ENCODE measurements at regions not wholly inside any gene's neighbourhood (a gene's known extent, or its start where the extent isn't known, plus 50 kb on each side); places are given as distances from the start of the nearest gene placed in this dataset.

GRCh38 chr13:95477187-95477586 is 75.3 kb upstream of the CLDN10 start:
- Histone ChIP-seq H3K9ac (ENCODE audit: low read length in 2 of 2) (no peak overlapping the region), H3K4me3 (ENCODE audit: low read length in 2 of 2) (no peak overlapping the region), H3K27ac (ENCODE audit: low read length) (no peak overlapping the region), H3K9me3 (ENCODE audit: control insufficient read depth in 2 of 2, low read length in 2 of 2) (no peaks in the 10 kb centered on the region), H3K36me3 (ENCODE audit: control insufficient read depth in 2 of 2, insufficient read depth in 2 of 2, low read length in 2 of 2) (no peaks in the 10 kb centered on the region), H3K4me1 (ENCODE audit: control insufficient read depth, insufficient read depth, low read length) (peaks cover 5% of the 10 kb centered on the region), H3K27me3 (ENCODE audit: control insufficient read depth in 1 of 2, insufficient read depth in 2 of 2, low read length in 2 of 2) (no peaks in the 10 kb centered on the region)

- Histone ChIP-seq H3K36me3 (ENCODE audit: control insufficient read depth in 2 of 2, insufficient read depth in 2 of 2, low read length in 2 of 2) (no peaks in the 10 kb centered on the region), H3K4me3 (ENCODE audit: low read length in 2 of 2) (no peak overlapping the region), H3K9me3 (ENCODE audit: control insufficient read depth in 2 of 2, low read length in 2 of 2) (no peaks in the 10 kb centered on the region), H3K27ac (ENCODE audit: low read length) (no peak overlapping the region), H3K9ac (ENCODE audit: low read length in 2 of 2) (no peak overlapping the region), H3K27me3 (ENCODE audit: control insufficient read depth in 1 of 2, insufficient read depth in 2 of 2, low read length in 2 of 2) (no peaks in the 10 kb centered on the region), H3K4me1 (ENCODE audit: control insufficient read depth, insufficient read depth, low read length) (peaks cover 5% of the 10 kb centered on the region)
Observed at GRCh38 chr13:95479731-95480130, 72.8 kb upstream of the CLDN10 start.

GRCh38 chr13:95480131-95480545 is 72.4 kb upstream of the CLDN10 start:
- no peaks in the 10 kb centered on the region for H3K9me3 ChIP-seq (ENCODE audit: control insufficient read depth in 2 of 2, low read length in 2 of 2)
- no peak overlapping the region for H3K9ac ChIP-seq (ENCODE audit: low read length in 2 of 2)
- H3K27me3 ChIP-seq (ENCODE audit: control insufficient read depth in 1 of 2, insufficient read depth in 2 of 2, low read length in 2 of 2) = no peaks in the 10 kb centered on the region
- no peak overlapping the region for H3K27ac ChIP-seq (ENCODE audit: low read length)
- H3K4me1 ChIP-seq (ENCODE audit: control insufficient read depth, insufficient read depth, low read length) = peaks cover 5% of the 10 kb centered on the region
- H3K4me3 ChIP-seq (ENCODE audit: low read length in 2 of 2) = no peak overlapping the region
- H3K36me3 ChIP-seq (ENCODE audit: control insufficient read depth in 2 of 2, insufficient read depth in 2 of 2, low read length in 2 of 2) = no peaks in the 10 kb centered on the region

- Histone ChIP-seq H3K4me1 (ENCODE audit: control insufficient read depth, insufficient read depth, low read length) (peaks cover 5% of the 10 kb centered on the region), H3K27ac (ENCODE audit: low read length) (no peak overlapping the region), H3K9ac (ENCODE audit: low read length in 2 of 2) (no peak overlapping the region), H3K27me3 (ENCODE audit: control insufficient read depth in 1 of 2, insufficient read depth in 2 of 2, low read length in 2 of 2) (no peaks in the 10 kb centered on the region), H3K9me3 (ENCODE audit: control insufficient read depth in 2 of 2, low read length in 2 of 2) (no peaks in the 10 kb centered on the region), H3K4me3 (ENCODE audit: low read length in 2 of 2) (no peak overlapping the region), H3K36me3 (ENCODE audit: control insufficient read depth in 2 of 2, insufficient read depth in 2 of 2, low read length in 2 of 2) (no peaks in the 10 kb centered on the region)
Observed at GRCh38 chr13:95480791-95481780, 71.4 kb upstream of the CLDN10 start.

GRCh38 chr13:95484052-95484451 is 68.5 kb upstream of the CLDN10 start:
- Histone ChIP-seq H3K9ac (ENCODE audit: low read length in 2 of 2) (no peak overlapping the region), H3K9me3 (ENCODE audit: control insufficient read depth in 2 of 2, low read length in 2 of 2) (no peaks in the 10 kb centered on the region), H3K27me3 (ENCODE audit: control insufficient read depth in 1 of 2, insufficient read depth in 2 of 2, low read length in 2 of 2) (no peaks in the 10 kb centered on the region), H3K4me1 (ENCODE audit: control insufficient read depth, insufficient read depth, low read length) (no peaks in the 10 kb centered on the region), H3K36me3 (ENCODE audit: control insufficient read depth in 2 of 2, insufficient read depth in 2 of 2, low read length in 2 of 2) (no peaks in the 10 kb centered on the region), H3K27ac (ENCODE audit: low read length) (no peak overlapping the region), H3K4me3 (ENCODE audit: low read length in 2 of 2) (no peak overlapping the region)

- Histone ChIP-seq H3K27ac (ENCODE audit: low read length) (no peak overlapping the region), H3K36me3 (ENCODE audit: control insufficient read depth in 2 of 2, insufficient read depth in 2 of 2, low read length in 2 of 2) (no peaks in the 10 kb centered on the region), H3K9ac (ENCODE audit: low read length in 2 of 2) (no peak overlapping the region), H3K4me3 (ENCODE audit: low read length in 2 of 2) (no peak overlapping the region), H3K9me3 (ENCODE audit: control insufficient read depth in 2 of 2, low read length in 2 of 2) (no peaks in the 10 kb centered on the region), H3K27me3 (ENCODE audit: control insufficient read depth in 1 of 2, insufficient read depth in 2 of 2, low read length in 2 of 2) (no peaks in the 10 kb centered on the region), H3K4me1 (ENCODE audit: control insufficient read depth, insufficient read depth, low read length) (no peaks in the 10 kb centered on the region)
Observed at GRCh38 chr13:95485045-95485517, 67.4 kb upstream of the CLDN10 start.

GRCh38 chr13:95485518-95486144 is 66.9 kb upstream of the CLDN10 start:
- Histone ChIP-seq H3K27me3 (ENCODE audit: control insufficient read depth in 1 of 2, insufficient read depth in 2 of 2, low read length in 2 of 2) (no peaks in the 10 kb centered on the region), H3K9ac (ENCODE audit: low read length in 2 of 2) (no peak overlapping the region), H3K9me3 (ENCODE audit: control insufficient read depth in 2 of 2, low read length in 2 of 2) (no peaks in the 10 kb centered on the region), H3K27ac (ENCODE audit: low read length) (no peak overlapping the region), H3K36me3 (ENCODE audit: control insufficient read depth in 2 of 2, insufficient read depth in 2 of 2, low read length in 2 of 2) (no peaks in the 10 kb centered on the region), H3K4me3 (ENCODE audit: low read length in 2 of 2) (no peak overlapping the region), H3K4me1 (ENCODE audit: control insufficient read depth, insufficient read depth, low read length) (no peaks in the 10 kb centered on the region)

- no peaks in the 10 kb centered on the region for H3K27me3 ChIP-seq (ENCODE audit: control insufficient read depth in 1 of 2, insufficient read depth in 2 of 2, low read length in 2 of 2)
- peaks cover under 1% of the 10 kb centered on the region for H3K4me1 ChIP-seq (ENCODE audit: control insufficient read depth, insufficient read depth, low read length)
- no peaks in the 10 kb centered on the region for H3K36me3 ChIP-seq (ENCODE audit: control insufficient read depth in 2 of 2, insufficient read depth in 2 of 2, low read length in 2 of 2)
- no peak overlapping the region for H3K27ac ChIP-seq (ENCODE audit: low read length)
- no peak overlapping the region for H3K4me3 ChIP-seq (ENCODE audit: low read length in 2 of 2)
- H3K9ac ChIP-seq (ENCODE audit: low read length in 2 of 2) = no peak overlapping the region
- peaks cover 2 to 6% of the 10 kb centered on the region in 2 donors for H3K9me3 ChIP-seq (ENCODE audit: control insufficient read depth in 2 of 2, low read length in 2 of 2)
Observed at GRCh38 chr13:95492044-95492801, 60.3 kb upstream of the CLDN10 start.

- Histone ChIP-seq H3K4me1 (ENCODE audit: control insufficient read depth, insufficient read depth, low read length) (peaks cover 4% of the 10 kb centered on the region), H3K27me3 (ENCODE audit: control insufficient read depth in 1 of 2, insufficient read depth in 2 of 2, low read length in 2 of 2) (no peaks in the 10 kb centered on the region), H3K9me3 (ENCODE audit: control insufficient read depth in 2 of 2, low read length in 2 of 2) (peaks cover 2 to 6% of the 10 kb centered on the region in 2 donors), H3K36me3 (ENCODE audit: control insufficient read depth in 2 of 2, insufficient read depth in 2 of 2, low read length in 2 of 2) (no peaks in the 10 kb centered on the region), H3K4me3 (ENCODE audit: low read length in 2 of 2) (no peak overlapping the region), H3K27ac (ENCODE audit: low read length) (no peak overlapping the region), H3K9ac (ENCODE audit: low read length in 2 of 2) (no peak overlapping the region)
Observed at GRCh38 chr13:95494082-95494681, 58.3 kb upstream of the CLDN10 start.

- H3K27ac ChIP-seq (ENCODE audit: low read length) = no peak overlapping the region
- no peaks in the 10 kb centered on the region for H3K27me3 ChIP-seq (ENCODE audit: control insufficient read depth in 1 of 2, insufficient read depth in 2 of 2, low read length in 2 of 2)
- peak overlapping the region in 1 of 2 donors; percentile 35 for H3K4me3 ChIP-seq (ENCODE audit: low read length in 2 of 2)
- H3K9me3 ChIP-seq (ENCODE audit: control insufficient read depth in 2 of 2, low read length in 2 of 2) = peaks cover 2 to 6% of the 10 kb centered on the region in 2 donors
- H3K4me1 ChIP-seq (ENCODE audit: control insufficient read depth, insufficient read depth, low read length) = peaks cover 4% of the 10 kb centered on the region
- H3K36me3 ChIP-seq (ENCODE audit: control insufficient read depth in 2 of 2, insufficient read depth in 2 of 2, low read length in 2 of 2) = no peaks in the 10 kb centered on the region
- H3K9ac ChIP-seq (ENCODE audit: low read length in 2 of 2) = no peak overlapping the region
Observed at GRCh38 chr13:95496485-95496884, 56.0 kb upstream of the CLDN10 start.

All from stomach smooth muscle (tissue), 2 donors.